Calu3 (cell line): ENCODE measurements at regions not wholly inside any gene's neighbourhood (a gene's known extent, or its start where the extent isn't known, plus 50 kb on each side); places are given as distances from the start of the nearest gene placed in this dataset.

Experiments used
- BruUV-seq: library from RNA; stranded (reverse); fragments of 400-500 nt; replicated peaks from 2 replicates; lab custom pipeline; 2021; lab: Mats Ljungman, UMichigan
- CTCF ChIA-PET: fragments of 300-600 bp; sonication (Branson Sonifier 250); formaldehyde crosslinking; loops from one replicate; lab custom pipeline; 2022; ENCODE audit warnings: antibody characterized with exemption; lab: Charles Lee
- DNase-seq: peaks from one replicate; pipeline ENCODE4 v3.0.0; 2022
- H3K27ac Mint-ChIP-seq: one replicate; pipeline ENCODE4 v1.8.0; 2022; ENCODE audit warnings: mixed read lengths; ENCODE audit not compliant: unreplicated experiment
- H3K27me3 Mint-ChIP-seq: one replicate; pipeline ENCODE4 v1.8.0; 2022; ENCODE audit warnings: mixed read lengths; ENCODE audit not compliant: unreplicated experiment
- H3K36me3 Mint-ChIP-seq: one replicate; pipeline ENCODE4 v1.8.0; 2022; ENCODE audit warnings: mild to moderate bottlenecking, moderate library complexity, mixed read lengths; ENCODE audit not compliant: insufficient read depth, unreplicated experiment
- H3K4me1 Mint-ChIP-seq: one replicate; pipeline ENCODE4 v1.8.0; 2022; ENCODE audit warnings: mild to moderate bottlenecking, low read depth, mixed read lengths; ENCODE audit not compliant: unreplicated experiment
- H3K4me3 Mint-ChIP-seq: one replicate; pipeline ENCODE4 v1.8.0; 2022; ENCODE audit warnings: mild to moderate bottlenecking, low read depth, moderate library complexity, mixed read lengths; ENCODE audit not compliant: unreplicated experiment
- H3K9me3 Mint-ChIP-seq: one replicate; pipeline ENCODE4 v1.8.0; 2022; ENCODE audit warnings: low read depth, mixed read lengths; ENCODE audit not compliant: unreplicated experiment
- intact Hi-C: fragments of 100-400 bp; cut with micrococcal nuclease; formaldehyde crosslinking; loops from one replicate; pipeline ENCODE4 v1.10.0; 2022; ENCODE audit not compliant: unreplicated experiment
- TF ChIP-seq, protein P1 (sequence below): fragments of 200-600 bp; IDR thresholded peaks from one replicate; pipeline ENCODE4 v1.8.0; 2022; ENCODE audit warnings: antibody characterized with exemption; ENCODE audit not compliant: unreplicated experiment

DNA sequence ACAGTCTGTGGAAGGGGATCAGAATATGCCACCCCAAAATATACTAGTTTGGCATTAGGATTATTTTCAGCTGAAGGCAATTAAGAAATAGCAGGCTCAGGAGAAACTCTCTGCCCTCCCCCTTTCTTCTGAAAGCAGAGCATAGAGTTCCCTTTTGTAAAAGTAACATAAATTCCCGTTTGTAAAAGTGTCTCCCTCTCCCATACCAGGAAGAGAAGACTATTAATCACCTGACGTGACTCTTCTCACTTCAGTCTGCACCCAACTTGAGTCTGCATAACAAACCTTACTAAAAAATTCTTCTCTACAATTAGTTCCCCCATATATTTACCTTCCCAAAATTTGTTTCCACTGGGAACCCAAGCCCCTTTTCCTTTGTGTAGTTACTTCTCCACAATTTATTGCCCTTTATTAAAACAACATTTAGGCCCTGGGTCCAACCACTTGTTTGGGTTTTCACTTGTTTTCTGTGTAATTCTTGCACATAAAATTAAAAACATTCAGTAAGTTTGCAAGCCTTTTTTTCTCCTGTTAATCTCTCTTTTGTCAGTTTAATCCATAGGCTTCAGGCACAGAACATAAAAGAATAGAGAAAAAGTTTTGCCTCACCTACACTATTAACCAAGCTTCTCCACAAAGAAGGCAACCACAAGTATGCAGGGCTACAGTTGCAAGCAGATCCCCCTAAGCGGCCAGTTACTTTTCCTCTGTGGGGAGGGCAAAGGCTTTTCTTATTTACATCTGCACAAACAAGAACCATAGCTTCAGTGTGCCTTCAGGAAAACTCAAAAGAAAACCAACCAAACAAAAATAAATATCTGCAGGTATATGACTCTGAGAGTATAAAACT lies 73.8 kb upstream of the EPCAM start:
- TF ChIP-seq, protein P1, sequence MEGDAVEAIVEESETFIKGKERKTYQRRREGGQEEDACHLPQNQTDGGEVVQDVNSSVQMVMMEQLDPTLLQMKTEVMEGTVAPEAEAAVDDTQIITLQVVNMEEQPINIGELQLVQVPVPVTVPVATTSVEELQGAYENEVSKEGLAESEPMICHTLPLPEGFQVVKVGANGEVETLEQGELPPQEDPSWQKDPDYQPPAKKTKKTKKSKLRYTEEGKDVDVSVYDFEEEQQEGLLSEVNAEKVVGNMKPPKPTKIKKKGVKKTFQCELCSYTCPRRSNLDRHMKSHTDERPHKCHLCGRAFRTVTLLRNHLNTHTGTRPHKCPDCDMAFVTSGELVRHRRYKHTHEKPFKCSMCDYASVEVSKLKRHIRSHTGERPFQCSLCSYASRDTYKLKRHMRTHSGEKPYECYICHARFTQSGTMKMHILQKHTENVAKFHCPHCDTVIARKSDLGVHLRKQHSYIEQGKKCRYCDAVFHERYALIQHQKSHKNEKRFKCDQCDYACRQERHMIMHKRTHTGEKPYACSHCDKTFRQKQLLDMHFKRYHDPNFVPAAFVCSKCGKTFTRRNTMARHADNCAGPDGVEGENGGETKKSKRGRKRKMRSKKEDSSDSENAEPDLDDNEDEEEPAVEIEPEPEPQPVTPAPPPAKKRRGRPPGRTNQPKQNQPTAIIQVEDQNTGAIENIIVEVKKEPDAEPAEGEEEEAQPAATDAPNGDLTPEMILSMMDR: no peak
- CTCF ChIA-PET: no interaction called here
- Mint-ChIP-seq H3K36me3 (peaks cover 5% of the 10 kb centered on the region), H3K27me3 (no peaks in the 10 kb centered on the region), H3K27ac (no peak overlapping the region), H3K4me3 (no peak overlapping the region), H3K9me3 (no peaks in the 10 kb centered on the region), H3K4me1 (peaks cover 14% of the 10 kb centered on the region)
- intact Hi-C loops: no loop called here
- DNase-seq: no peak
- BruUV-seq: no TSS peak

DNA sequence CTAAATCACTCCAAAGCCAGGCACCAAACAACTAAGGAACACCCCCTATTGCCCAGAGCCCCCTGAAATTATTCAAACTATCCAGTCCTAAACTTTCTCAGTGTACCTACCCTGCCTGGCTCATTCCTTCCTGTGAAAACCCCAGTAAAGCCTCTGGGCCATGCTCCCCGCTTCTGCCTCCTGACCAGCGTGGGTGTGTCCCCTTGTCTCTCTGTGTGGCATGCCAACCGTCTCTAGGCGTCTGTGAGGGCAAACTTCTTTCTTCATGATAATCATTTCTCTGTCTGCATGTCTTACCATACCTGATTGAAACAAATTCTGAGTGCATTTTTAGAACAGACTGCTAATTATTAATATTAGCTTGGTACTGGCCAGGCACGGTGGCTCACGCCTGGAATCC lies 75.1 kb upstream of the EPCAM start:
- BruUV-seq: no TSS peak
- CTCF ChIA-PET: no interaction called here
- peak; percentile 28 for DNase-seq
- peak overlapping the region; percentile 22 for H3K4me3 Mint-ChIP-seq
- H3K9me3 Mint-ChIP-seq: no peaks in the 10 kb centered on the region
- TF ChIP-seq, protein P1: no peak
- no peaks in the 10 kb centered on the region for H3K27me3 Mint-ChIP-seq
- intact Hi-C loops: no loop called here
- peak overlapping the region; percentile 41 for H3K27ac Mint-ChIP-seq
- peaks cover 5% of the 10 kb centered on the region for H3K36me3 Mint-ChIP-seq
- H3K4me1 Mint-ChIP-seq: peaks cover 16% of the 10 kb centered on the region

DNA sequence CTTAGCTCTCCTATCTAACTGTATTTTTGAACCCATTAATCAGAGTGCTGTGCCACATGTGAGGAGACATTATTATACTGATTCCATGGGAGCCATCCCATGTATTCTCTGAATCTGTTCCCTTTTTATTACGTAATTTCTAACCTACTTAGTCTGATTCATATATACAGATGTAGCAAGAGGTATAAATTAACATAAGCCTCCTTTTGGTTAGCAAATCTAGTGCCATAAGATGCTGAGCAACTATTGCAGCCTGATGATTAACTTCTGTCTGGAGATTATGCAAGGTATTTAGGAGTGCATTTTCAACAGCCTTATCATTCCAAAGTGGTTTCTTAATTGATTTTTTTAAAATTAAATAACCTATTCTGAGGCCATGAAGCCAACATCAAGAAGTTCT lies 80.2 kb upstream of the EPCAM start:
- no peak for DNase-seq
- no TSS peak for BruUV-seq
- H3K4me1 Mint-ChIP-seq: peaks cover 24% of the 10 kb centered on the region
- no peaks in the 10 kb centered on the region for H3K9me3 Mint-ChIP-seq
- intact Hi-C loops: no loop called here
- no peak overlapping the region for H3K4me3 Mint-ChIP-seq
- CTCF ChIA-PET: no interaction called here
- H3K36me3 Mint-ChIP-seq: no peaks in the 10 kb centered on the region
- peak overlapping the region; percentile 52 for H3K27ac Mint-ChIP-seq
- TF ChIP-seq, protein P1: no peak
- no peaks in the 10 kb centered on the region for H3K27me3 Mint-ChIP-seq

DNA sequence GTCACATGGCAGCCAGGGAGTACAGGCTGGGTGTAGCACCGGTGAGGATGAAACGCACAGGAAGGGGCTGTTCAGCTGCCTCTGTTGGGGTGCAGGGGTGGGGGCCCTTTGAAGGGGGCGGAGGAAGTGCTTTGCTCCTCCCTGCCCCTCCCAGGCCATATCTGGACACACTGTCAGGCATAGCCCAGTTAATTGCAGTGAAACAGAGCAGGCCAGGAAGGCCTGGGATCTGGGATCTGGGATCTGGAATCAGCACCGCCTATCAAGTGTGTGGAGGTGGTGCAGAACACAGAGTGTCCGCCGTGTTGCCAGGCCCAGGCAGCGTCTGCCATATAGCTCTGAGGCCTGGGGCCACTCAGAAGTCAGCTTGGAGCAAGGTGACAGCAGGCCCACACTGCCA lies 85.5 kb upstream of the EPCAM start:
- peaks cover 13% of the 10 kb centered on the region for H3K4me1 Mint-ChIP-seq

More for the DNA sequence above, 85.5 kb upstream of the EPCAM start:
- Mint-ChIP-seq H3K4me3 (no peak overlapping the region), H3K9me3 (no peaks in the 10 kb centered on the region), H3K27me3 (no peaks in the 10 kb centered on the region), H3K27ac (no peak overlapping the region), H3K36me3 (peaks cover 3% of the 10 kb centered on the region)
- TF ChIP-seq, protein P1: no peak
- CTCF ChIA-PET: no interaction called here
- no TSS peak for BruUV-seq
- intact Hi-C loops: no loop called here
- DNase-seq: no peak
